ENCODE measurements at regions not wholly inside any gene's neighbourhood (a gene's known extent, or its start where the extent isn't known, plus 50 kb on each side); places are given as distances from the start of the nearest gene placed in this dataset.

DNA sequence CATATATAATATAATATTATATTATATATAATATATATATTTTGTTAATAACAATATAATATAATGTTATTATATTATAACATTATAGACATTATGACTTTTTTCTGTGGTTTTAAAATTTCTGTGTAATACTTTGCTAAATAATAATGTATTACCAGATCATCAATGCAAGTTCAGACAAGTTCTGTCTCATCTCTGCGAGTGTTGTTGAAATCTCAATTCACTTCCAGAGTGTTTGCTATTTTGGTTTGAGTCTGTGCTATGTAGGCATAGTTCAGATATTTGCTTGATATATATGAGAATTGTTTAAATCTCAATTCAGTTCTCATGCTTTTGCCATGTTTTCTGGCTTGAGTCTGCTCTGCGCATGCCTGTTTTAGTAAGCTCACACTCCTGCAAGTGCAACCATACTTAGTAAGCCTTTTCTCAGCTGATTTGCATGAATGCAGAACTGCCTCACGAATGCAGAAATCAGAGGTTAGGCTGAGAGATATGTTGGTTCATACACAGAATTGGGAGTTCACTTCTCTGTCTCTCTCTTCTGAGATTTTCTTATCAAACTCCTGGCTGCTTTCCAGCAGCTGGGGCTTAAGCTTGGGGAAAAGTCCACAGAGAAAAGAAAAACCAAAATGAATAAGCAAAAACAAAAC is 830.2 kb upstream of the SORCS1 start:
- TF ChIP-seq, protein P1, sequence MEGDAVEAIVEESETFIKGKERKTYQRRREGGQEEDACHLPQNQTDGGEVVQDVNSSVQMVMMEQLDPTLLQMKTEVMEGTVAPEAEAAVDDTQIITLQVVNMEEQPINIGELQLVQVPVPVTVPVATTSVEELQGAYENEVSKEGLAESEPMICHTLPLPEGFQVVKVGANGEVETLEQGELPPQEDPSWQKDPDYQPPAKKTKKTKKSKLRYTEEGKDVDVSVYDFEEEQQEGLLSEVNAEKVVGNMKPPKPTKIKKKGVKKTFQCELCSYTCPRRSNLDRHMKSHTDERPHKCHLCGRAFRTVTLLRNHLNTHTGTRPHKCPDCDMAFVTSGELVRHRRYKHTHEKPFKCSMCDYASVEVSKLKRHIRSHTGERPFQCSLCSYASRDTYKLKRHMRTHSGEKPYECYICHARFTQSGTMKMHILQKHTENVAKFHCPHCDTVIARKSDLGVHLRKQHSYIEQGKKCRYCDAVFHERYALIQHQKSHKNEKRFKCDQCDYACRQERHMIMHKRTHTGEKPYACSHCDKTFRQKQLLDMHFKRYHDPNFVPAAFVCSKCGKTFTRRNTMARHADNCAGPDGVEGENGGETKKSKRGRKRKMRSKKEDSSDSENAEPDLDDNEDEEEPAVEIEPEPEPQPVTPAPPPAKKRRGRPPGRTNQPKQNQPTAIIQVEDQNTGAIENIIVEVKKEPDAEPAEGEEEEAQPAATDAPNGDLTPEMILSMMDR (IDR thresholded peaks at IDR 0.05) = no peak
- no peak for DNase-seq (ENCODE audit: low spot score in 2 of 2)
- no peak overlapping the region for H3K27ac ChIP-seq
- no peaks in the 10 kb centered on the region for H3K27me3 ChIP-seq
- H3K4me3 ChIP-seq = no peak overlapping the region
- WGBS, 2 donors = 66 to 68% methylated on average over 3 of the region's 3 CpGs
- no peaks in the 10 kb centered on the region for H3K4me1 ChIP-seq
- H3K9me3 ChIP-seq = no peaks in the 10 kb centered on the region
- no peaks in the 10 kb centered on the region for H3K36me3 ChIP-seq

DNA sequence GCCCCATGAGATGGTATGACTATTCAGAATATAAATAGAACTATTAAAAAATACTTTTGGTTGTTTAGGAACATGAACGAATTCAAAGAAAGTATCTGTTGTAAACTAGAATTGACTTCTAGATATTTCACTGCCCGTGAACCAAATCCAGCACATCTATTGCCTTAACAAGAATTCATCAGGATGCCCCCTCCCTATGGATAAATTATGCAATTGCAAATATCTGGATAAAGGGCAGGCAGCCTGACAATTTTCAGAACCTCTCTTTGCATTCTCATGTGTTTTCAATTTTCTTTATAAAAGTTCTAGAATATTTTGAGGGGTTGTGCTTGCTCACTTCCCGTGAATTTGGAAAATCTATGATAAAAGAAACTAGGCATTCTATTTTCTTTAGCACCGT is 822.1 kb upstream of the SORCS1 start:
- no peak for DNase-seq (ENCODE audit: low spot score in 2 of 2)
- WGBS, 2 donors = 52 to 54% methylated on average over 4 of the region's 4 CpGs
- Histone ChIP-seq H3K27ac (no peak overlapping the region), H3K4me3 (no peak overlapping the region), H3K27me3 (no peaks in the 10 kb centered on the region), H3K9me3 (no peaks in the 10 kb centered on the region), H3K36me3 (no peaks in the 10 kb centered on the region), H3K4me1 (no peaks in the 10 kb centered on the region)
- TF ChIP-seq EP300 (IDR thresholded peaks at IDR 0.05) = no peak
- no peak for TF ChIP-seq POLR2A (IDR thresholded peaks at IDR 0.05)
- TF ChIP-seq, protein P1 (IDR thresholded peaks at IDR 0.05) = no peak

DNA sequence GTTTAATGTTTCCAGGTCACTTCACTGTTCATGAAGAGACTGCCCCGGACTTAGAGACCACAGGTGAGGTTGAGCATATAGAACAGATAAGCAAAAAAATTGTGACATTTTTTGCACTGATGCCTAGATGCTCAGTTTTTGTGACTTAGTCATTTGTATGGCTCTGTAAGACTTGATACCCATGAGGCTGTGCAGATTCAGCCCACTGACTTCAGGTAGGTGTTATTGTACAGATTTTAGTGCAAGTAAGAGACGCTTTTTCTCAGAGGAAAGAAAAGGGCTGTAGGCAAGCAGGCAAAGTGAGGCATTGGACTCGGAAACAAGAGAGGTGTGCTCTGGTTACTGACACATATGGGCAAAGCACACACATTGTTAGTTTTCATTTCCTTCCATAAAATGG is 820.1 kb upstream of the SORCS1 start:
- H3K27ac ChIP-seq = no peak overlapping the region
- TF ChIP-seq, protein P1 (IDR thresholded peaks at IDR 0.05) = no peak
- TF ChIP-seq POLR2A (IDR thresholded peaks at IDR 0.05) (no peak), EP300 (IDR thresholded peaks at IDR 0.05) (no peak)
- WGBS, 2 donors = 82 to 88% methylated on average over 3 of the region's 3 CpGs
- no peaks in the 10 kb centered on the region for H3K4me1 ChIP-seq
- no peaks in the 10 kb centered on the region for H3K27me3 ChIP-seq
- H3K4me3 ChIP-seq = no peak overlapping the region
- H3K9me3 ChIP-seq = no peaks in the 10 kb centered on the region
- H3K36me3 ChIP-seq = no peaks in the 10 kb centered on the region
- no peak for DNase-seq (ENCODE audit: low spot score in 2 of 2)

DNA sequence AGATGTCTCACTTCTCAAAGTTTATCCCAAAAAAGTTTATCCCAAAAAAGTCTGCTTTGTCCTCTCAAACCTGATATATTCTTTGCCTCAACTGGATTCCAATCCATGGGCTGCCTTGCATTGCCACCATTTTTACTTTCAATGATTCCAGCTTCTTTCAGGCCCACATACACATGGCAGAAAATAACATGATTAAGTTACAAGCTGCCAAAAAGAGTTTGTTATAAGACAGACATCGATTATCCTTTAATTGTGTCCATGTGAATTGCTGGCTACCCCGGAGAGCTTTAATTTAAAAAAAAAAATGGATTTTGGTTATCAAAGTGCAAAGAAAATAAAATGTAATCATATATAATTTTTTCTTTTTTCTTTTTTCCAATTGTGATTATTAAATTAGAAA is 819.6 kb upstream of the SORCS1 start:
- no peak overlapping the region for H3K27ac ChIP-seq
- H3K27me3 ChIP-seq = no peaks in the 10 kb centered on the region
- no peak for TF ChIP-seq POLR2A (IDR thresholded peaks at IDR 0.05)
- TF ChIP-seq, protein P1 (IDR thresholded peaks at IDR 0.05) = no peak
- no peak for TF ChIP-seq EP300 (IDR thresholded peaks at IDR 0.05)
- no peaks in the 10 kb centered on the region for H3K9me3 ChIP-seq
- H3K4me3 ChIP-seq = no peak overlapping the region
- 58 to 74% methylated on average over 2 of the region's 2 CpGs for WGBS, 2 donors
- no peak for DNase-seq (ENCODE audit: low spot score in 2 of 2)
- no peaks in the 10 kb centered on the region for H3K4me1 ChIP-seq
- no peaks in the 10 kb centered on the region for H3K36me3 ChIP-seq

DNA sequence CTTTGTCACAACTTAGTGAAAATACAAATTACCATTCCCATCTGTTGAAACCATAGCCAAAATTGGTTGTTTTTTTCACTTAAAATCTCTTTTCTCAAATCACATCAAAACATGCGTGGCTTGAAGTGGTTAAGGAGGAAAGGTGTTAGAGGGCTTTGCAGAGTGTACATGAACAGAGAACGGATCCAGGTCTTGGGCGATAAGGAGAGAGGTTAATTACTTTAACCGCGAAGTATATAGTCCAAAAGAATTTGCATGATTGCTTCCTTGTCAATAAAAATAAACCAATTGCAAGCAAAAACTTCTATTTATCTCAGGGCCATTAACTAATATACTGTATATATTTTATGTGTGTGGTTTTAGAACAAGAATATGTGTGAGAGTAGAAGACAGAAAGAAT is 813.9 kb upstream of the SORCS1 start:
- no peaks in the 10 kb centered on the region for H3K4me1 ChIP-seq
- no peaks in the 10 kb centered on the region for H3K9me3 ChIP-seq
- WGBS, 2 donors = 91 to 92% methylated on average over 5 of the region's 5 CpGs
- H3K27me3 ChIP-seq = no peaks in the 10 kb centered on the region
- no peak for DNase-seq (ENCODE audit: low spot score in 2 of 2)
- TF ChIP-seq EP300 (IDR thresholded peaks at IDR 0.05) = no peak
- TF ChIP-seq POLR2A (IDR thresholded peaks at IDR 0.05) = no peak
- TF ChIP-seq, protein P1 (IDR thresholded peaks at IDR 0.05) = no peak
- no peaks in the 10 kb centered on the region for H3K36me3 ChIP-seq
- H3K27ac ChIP-seq = no peak overlapping the region
- no peak overlapping the region for H3K4me3 ChIP-seq

Data from tibial nerve (tissue), 4 donors.